ENCODE measurements at regions not wholly inside any gene's neighbourhood (a gene's known extent, or its start where the extent isn't known, plus 50 kb on each side); places are given as distances from the start of the nearest gene placed in this dataset.
A peak's percentile ranks its signal among the peaks of the same experiment; 100 is the strongest.

- Histone ChIP-seq H2AFZ (ENCODE audit: low read length) (no peak overlapping the region), H3K4me2 (ENCODE audit: low read length) (no peak overlapping the region), H3F3A (ENCODE audit: insufficient read depth, low read length) (no peaks in the 10 kb centered on the region), H3K9me2 (ENCODE audit: low read depth, low read length) (no peaks in the 10 kb centered on the region), H3K27ac (ENCODE audit: low read depth, low read length, poor library complexity, severe bottlenecking) (no peak overlapping the region), H3K9ac (ENCODE audit: low read length) (no peak overlapping the region), H3K27me3 (ENCODE audit: insufficient read depth, low read length) (no peaks in the 10 kb centered on the region; the same call in 1 of the 2 replicates), H3K79me2 (ENCODE audit: insufficient read depth, low read length) (no peaks in the 10 kb centered on the region), H3K4me1 (ENCODE audit: insufficient read depth, low read length, severe bottlenecking) (no peaks in the 10 kb centered on the region), H3K9me3 (ENCODE audit: low read length) (no peaks in the 10 kb centered on the region), H3K36me3 (ENCODE audit: insufficient read depth, low read length) (no peaks in the 10 kb centered on the region), H4K20me1 (ENCODE audit: insufficient read depth, low read length) (no peaks in the 10 kb centered on the region), H3K4me3 (ENCODE audit: low read depth, low read length, poor library complexity, severe bottlenecking) (no peak overlapping the region)
- TF ChIP-seq EZH2 (IDR thresholded peaks at IDR 0.05; ENCODE audit: borderline replicate concordance, low read length) = no peak
- TF ChIP-seq, protein P1, sequence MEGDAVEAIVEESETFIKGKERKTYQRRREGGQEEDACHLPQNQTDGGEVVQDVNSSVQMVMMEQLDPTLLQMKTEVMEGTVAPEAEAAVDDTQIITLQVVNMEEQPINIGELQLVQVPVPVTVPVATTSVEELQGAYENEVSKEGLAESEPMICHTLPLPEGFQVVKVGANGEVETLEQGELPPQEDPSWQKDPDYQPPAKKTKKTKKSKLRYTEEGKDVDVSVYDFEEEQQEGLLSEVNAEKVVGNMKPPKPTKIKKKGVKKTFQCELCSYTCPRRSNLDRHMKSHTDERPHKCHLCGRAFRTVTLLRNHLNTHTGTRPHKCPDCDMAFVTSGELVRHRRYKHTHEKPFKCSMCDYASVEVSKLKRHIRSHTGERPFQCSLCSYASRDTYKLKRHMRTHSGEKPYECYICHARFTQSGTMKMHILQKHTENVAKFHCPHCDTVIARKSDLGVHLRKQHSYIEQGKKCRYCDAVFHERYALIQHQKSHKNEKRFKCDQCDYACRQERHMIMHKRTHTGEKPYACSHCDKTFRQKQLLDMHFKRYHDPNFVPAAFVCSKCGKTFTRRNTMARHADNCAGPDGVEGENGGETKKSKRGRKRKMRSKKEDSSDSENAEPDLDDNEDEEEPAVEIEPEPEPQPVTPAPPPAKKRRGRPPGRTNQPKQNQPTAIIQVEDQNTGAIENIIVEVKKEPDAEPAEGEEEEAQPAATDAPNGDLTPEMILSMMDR (IDR thresholded peaks at IDR 0.05; ENCODE audit: low read length) = no peak
Observed at GRCh38 chr2:58432491-58433170, 191.5 kb upstream of the FANCL start.

GRCh38 chr2:58429014-58429875, 188.1 kb upstream of the FANCL start:
- Histone ChIP-seq H3K9me3 (ENCODE audit: low read length) (no peaks in the 10 kb centered on the region), H4K20me1 (ENCODE audit: insufficient read depth, low read length) (no peaks in the 10 kb centered on the region), H3K27me3 (ENCODE audit: insufficient read depth, low read length) (no peaks in the 10 kb centered on the region; the same call in 1 of the 2 replicates), H3K9ac (ENCODE audit: low read length) (no peak overlapping the region), H3K4me3 (ENCODE audit: low read depth, low read length, poor library complexity, severe bottlenecking) (no peak overlapping the region), H3F3A (ENCODE audit: insufficient read depth, low read length) (no peaks in the 10 kb centered on the region), H3K27ac (ENCODE audit: low read depth, low read length, poor library complexity, severe bottlenecking) (no peak overlapping the region), H3K4me2 (ENCODE audit: low read length) (no peak overlapping the region), H2AFZ (ENCODE audit: low read length) (no peak overlapping the region), H3K4me1 (ENCODE audit: insufficient read depth, low read length, severe bottlenecking) (no peaks in the 10 kb centered on the region), H3K9me2 (ENCODE audit: low read depth, low read length) (no peaks in the 10 kb centered on the region), H3K79me2 (ENCODE audit: insufficient read depth, low read length) (no peaks in the 10 kb centered on the region), H3K36me3 (ENCODE audit: insufficient read depth, low read length) (no peaks in the 10 kb centered on the region)
- TF ChIP-seq EZH2 (IDR thresholded peaks at IDR 0.05; ENCODE audit: borderline replicate concordance, low read length) = no peak
- TF ChIP-seq, protein P1 (IDR thresholded peaks at IDR 0.05; ENCODE audit: low read length) = no peak

DNA sequence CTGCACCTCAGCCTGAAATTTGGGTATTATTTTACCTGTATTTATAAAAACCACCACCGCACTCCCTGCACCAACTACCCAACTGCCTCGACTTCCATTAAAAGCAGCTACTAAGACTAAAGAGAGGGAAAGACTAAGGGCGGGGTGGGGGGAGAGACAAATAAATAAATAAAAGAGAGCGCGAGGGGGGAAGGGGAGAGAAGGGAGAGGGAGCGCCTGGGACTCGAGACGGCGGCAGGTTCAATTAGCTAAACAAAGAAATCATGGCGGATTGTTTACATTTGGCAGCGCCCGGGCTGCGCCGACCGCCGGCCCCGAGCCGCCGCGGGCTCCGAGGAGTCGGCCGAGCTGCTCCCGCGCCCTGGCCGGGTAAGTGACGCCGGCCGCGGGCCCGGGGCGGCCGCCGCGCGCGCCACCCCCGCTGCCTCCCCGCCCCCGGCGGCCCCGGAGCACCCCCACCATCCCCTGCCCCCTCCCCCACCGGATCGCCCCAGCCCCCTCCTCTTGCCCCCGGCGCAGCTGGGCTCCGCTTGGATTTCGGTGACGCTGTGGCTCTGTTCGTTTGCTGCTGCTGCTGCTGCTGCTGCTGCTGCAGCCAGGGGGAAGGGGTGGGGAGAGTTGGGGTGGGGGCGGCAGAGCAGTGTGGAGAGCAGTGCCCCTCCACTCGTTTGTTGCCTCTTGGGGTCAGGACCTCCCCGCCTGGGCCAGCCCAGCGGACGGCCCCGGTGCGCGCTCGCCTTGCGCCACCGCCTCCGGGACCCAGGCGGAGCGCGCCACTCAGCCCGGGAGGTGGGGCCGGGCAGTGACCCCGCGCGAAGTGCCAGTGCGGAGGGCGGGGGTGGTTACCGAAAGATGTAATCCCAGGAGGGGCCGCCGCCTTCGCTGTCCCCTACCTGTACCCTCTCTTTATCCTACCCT, 187.2 kb upstream of the FANCL start:
- Histone ChIP-seq H3K4me1 (ENCODE audit: insufficient read depth, low read length, severe bottlenecking) (no peaks in the 10 kb centered on the region), H3K79me2 (ENCODE audit: insufficient read depth, low read length) (no peaks in the 10 kb centered on the region), H3K9me2 (ENCODE audit: low read depth, low read length) (no peaks in the 10 kb centered on the region), H2AFZ (ENCODE audit: low read length) (no peak overlapping the region), H4K20me1 (ENCODE audit: insufficient read depth, low read length) (no peaks in the 10 kb centered on the region), H3K9me3 (ENCODE audit: low read length) (no peaks in the 10 kb centered on the region), H3F3A (ENCODE audit: insufficient read depth, low read length) (no peaks in the 10 kb centered on the region), H3K9ac (ENCODE audit: low read length) (no peak overlapping the region), H3K27ac (ENCODE audit: low read depth, low read length, poor library complexity, severe bottlenecking) (no peak overlapping the region), H3K4me3 (ENCODE audit: low read depth, low read length, poor library complexity, severe bottlenecking) (peak overlapping the region; percentile 39), H3K36me3 (ENCODE audit: insufficient read depth, low read length) (no peaks in the 10 kb centered on the region), H3K27me3 (ENCODE audit: insufficient read depth, low read length) (no peaks in the 10 kb centered on the region; the same call in 1 of the 2 replicates), H3K4me2 (ENCODE audit: low read length) (peak overlapping the region; percentile 46)
- TF ChIP-seq, protein P1 (IDR thresholded peaks at IDR 0.05; ENCODE audit: low read length) = no peak
- TF ChIP-seq EZH2 (IDR thresholded peaks at IDR 0.05; ENCODE audit: borderline replicate concordance, low read length) = no peak

Measured in OCI-LY1 (cell line).